Adrenal gland (tissue), 9 donors: ENCODE measurements at regions not wholly inside any gene's neighbourhood (a gene's known extent, or its start where the extent isn't known, plus 50 kb on each side); places are given as distances from the start of the nearest gene placed in this dataset.

Experiments used
- DNase-seq, 7 donors: peaks; one replicate each; pipeline ENCODE4 v3.0.0-alpha.2; 2019 to 2020
- H3K27ac ChIP-seq, 5 donors: fragments of 200-600 bp; sonication (generic) in 4 of 5; 1 replicate in 3 of 5; 2 replicates in 2 of 5; pipeline versions ENCODE4 v1.5.1 to v1.8.0; 2016 to 2020; ENCODE audit warnings: mild to moderate bottlenecking in 1 of 5
- H3K27me3 ChIP-seq: fragments of 200-600 bp; 2 replicates; pipeline ENCODE4 v1.8.0; 2021
- H3K36me3 ChIP-seq, 2 donors: fragments of 200-600 bp; replicated peaks in 1 of 2; 1 replicate in 1 of 2; 2 replicates in 1 of 2; pipeline versions ENCODE4 v1.5.1 to v1.8.0; 2018 to 2022
- H3K4me1 ChIP-seq, 2 donors: fragments of 200-600 bp; replicated peaks in 1 of 2; 1 replicate in 1 of 2; 2 replicates in 1 of 2; pipeline versions ENCODE4 v1.5.1 to v1.8.0; 2018 to 2021
- H3K4me3 ChIP-seq, 4 donors: fragments of 200-600 bp; sonication (generic) in 3 of 4; one replicate each; pipeline ENCODE4 v1.5.1; 2016 to 2018
- H3K9me3 ChIP-seq, 3 donors: fragments of 200-600 bp; sonication (generic) in 1 of 3; replicated peaks in 1 of 3; 1 replicate in 2 of 3; 2 replicates in 1 of 3; pipeline versions ENCODE4 v1.5.1 to v1.8.0; 2016 to 2021
- CTCF ChIP-seq, 6 experiments: fragments of 450-650 bp in 4 of 6; fragments of 200-600 bp in 2 of 6; sonication (generic) in 1 of 6; IDR thresholded peaks; 1 replicate in 5 of 6; 2 replicates in 1 of 6; pipeline versions ENCODE4 v1.5.1 to v1.8.0; 2016 to 2021; ENCODE audit warnings: antibody characterized with exemption in 6 of 6, mild to moderate bottlenecking in 2 of 6, moderate library complexity in 1 of 6
- POLR2A ChIP-seq, 2 donors: fragments of 450-650 bp; IDR thresholded peaks; one replicate each; pipeline ENCODE4 v1.6.1; 2017; ENCODE audit warnings: antibody characterized with exemption in 2 of 2, mild to moderate bottlenecking in 2 of 2, moderate library complexity in 1 of 2
- WGBS, 4 donors: extraction: QIAGEN DNeasy Blood & Tissue Kit in 2 of 4; methylation state at CpG; one replicate each; pipeline versions ENCODE4 v1.1.5 to v1.1.7; 2013 to 2017; 5-methylcytosine and 5-hydroxymethylcytosine counted together
- intact Hi-C, 2 donors: fragments of 100-400 bp; cut with DNase I; formaldehyde crosslinking; loops; one replicate each; pipeline versions ENCODE4 v1.14.1 to v1.15.0; 2022 to 2023
- donor health status: healthy with polysubstance abuse.
- donor health status: Bipolar disorder and iron deficiency.
- donor health status: DM: yes; HTN: yes; CAD: no.
- donor health status: DM: no; HTN: no; CAD: no.
- donor health status: DM: no; HTN: no; CAD: no.

DNA sequence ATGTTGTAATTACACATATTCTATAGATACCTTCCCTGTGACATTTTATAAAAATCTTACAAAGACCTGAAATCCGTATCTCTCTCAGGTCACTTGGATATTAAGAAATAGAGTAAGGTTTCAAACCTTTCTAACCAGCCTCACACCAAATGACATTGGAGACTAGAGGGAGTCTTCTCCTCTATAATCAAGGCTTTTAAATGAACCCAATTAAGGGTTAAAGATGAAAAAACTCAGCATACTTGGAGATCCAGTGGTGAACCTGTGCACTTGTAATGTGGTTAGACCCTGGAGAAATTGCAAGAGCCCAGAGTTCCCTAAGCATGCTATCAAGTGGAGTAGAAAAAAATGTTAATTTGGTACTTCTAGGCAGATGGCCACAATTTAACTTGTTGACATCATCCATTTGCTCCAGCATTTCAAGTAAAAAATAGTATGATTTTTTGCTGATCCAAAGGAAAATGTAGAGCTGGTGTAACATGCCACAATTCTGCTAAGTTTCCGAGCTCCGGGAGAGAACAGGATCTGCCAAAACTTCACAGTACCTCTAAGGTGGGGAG, 554.1 kb upstream of the MIR17HG start:
- no peak overlapping the region for H3K27ac ChIP-seq
- H3K27me3 ChIP-seq, result no peaks in the 10 kb centered on the region
- intact Hi-C loops, result no loop called here
- no peaks in the 10 kb centered on the region for H3K9me3 ChIP-seq
- no peaks in the 10 kb centered on the region for H3K36me3 ChIP-seq
- DNase-seq, result no peak
- TF ChIP-seq POLR2A (IDR thresholded peaks at IDR 0.05) (no peak), CTCF (IDR thresholded peaks at IDR 0.05) (no peak)
- 74 to 90% (median 82%) methylated on average over 3 of the region's 3 CpGs for WGBS, 4 donors
- H3K4me3 ChIP-seq, result no peak overlapping the region
- peaks cover 0 to 2% of the 10 kb centered on the region in 2 donors for H3K4me1 ChIP-seq

DNA sequence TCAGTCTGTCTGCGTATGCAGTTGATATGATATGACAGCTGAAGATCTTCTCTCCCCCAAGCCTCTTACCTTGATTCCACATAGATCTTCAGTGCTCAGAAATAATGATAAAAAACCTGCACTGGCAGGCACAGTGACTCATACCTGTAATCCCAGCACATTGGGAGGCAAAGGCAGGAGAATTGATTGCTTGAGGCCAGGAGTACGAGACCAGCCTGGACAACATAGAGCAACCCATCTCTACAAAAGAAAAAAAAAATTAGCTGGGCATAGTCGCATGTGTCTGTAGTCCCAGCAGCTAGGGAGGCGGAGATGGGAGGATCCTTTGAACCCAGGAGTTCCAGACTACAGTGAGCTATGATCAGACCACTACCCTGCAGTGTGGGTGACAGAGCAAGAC, 551.0 kb upstream of the MIR17HG start:
- 79 to 94% (median 87%) methylated on average over 4 of the region's 4 CpGs for WGBS, 4 donors
- Histone ChIP-seq H3K27me3 (no peaks in the 10 kb centered on the region), H3K9me3 (no peaks in the 10 kb centered on the region), H3K4me3 (no peak overlapping the region), H3K27ac (no peak overlapping the region), H3K4me1 (no peaks in the 10 kb centered on the region), H3K36me3 (no peaks in the 10 kb centered on the region)
- DNase-seq, result no peak
- TF ChIP-seq POLR2A (IDR thresholded peaks at IDR 0.05) (no peak), CTCF (IDR thresholded peaks at IDR 0.05) (no peak)
- intact Hi-C loops, result no loop called here

- H3K27ac ChIP-seq, result no peak overlapping the region
- intact Hi-C loops, result no loop called here
- no peak for TF ChIP-seq POLR2A (IDR thresholded peaks at IDR 0.05)
- TF ChIP-seq CTCF (IDR thresholded peaks at IDR 0.05), result no peak
- 84 to 90% (median 86%) methylated on average over 2 of the region's 2 CpGs for WGBS, 4 donors
- no peaks in the 10 kb centered on the region for H3K4me1 ChIP-seq
- H3K27me3 ChIP-seq, result no peaks in the 10 kb centered on the region
- H3K36me3 ChIP-seq, result no peaks in the 10 kb centered on the region
- H3K4me3 ChIP-seq, result no peak overlapping the region
- no peak for DNase-seq
- no peaks in the 10 kb centered on the region for H3K9me3 ChIP-seq
Measured at GRCh38 chr13:90797335-90797734, 550.2 kb upstream of the MIR17HG start.

DNA sequence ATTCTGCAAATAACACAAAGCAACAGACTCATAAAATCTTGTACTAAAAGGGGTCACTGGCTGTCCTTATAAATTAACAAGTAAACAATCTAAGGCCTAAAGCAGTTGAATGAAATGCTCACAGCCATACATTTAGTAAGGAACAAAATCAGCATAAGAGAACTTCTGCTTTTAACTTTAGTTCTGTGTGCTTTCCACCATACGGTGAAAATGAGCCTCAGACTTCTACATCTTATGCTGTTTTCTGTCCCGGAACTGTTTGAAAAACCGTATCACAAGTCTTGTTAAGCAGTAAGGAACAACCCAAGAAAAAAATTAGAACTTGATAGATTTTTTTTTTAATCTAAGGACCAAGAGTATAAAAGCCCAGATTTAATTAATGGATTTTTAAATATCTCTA, 549.1 kb upstream of the MIR17HG start:
- 71 to 78% (median 73%) methylated on average over 3 of the region's 3 CpGs for WGBS, 4 donors
- DNase-seq, result no peak
- TF ChIP-seq CTCF (IDR thresholded peaks at IDR 0.05) (no peak), POLR2A (IDR thresholded peaks at IDR 0.05) (no peak)
- intact Hi-C loops, result no loop called here
- Histone ChIP-seq H3K4me3 (no peak overlapping the region), H3K27ac (no peak overlapping the region), H3K9me3 (no peaks in the 10 kb centered on the region), H3K36me3 (no peaks in the 10 kb centered on the region), H3K27me3 (no peaks in the 10 kb centered on the region), H3K4me1 (no peaks in the 10 kb centered on the region)
